Sigmoid colon (tissue), 6 donors: ENCODE measurements at regions not wholly inside any gene's neighbourhood (a gene's known extent, or its start where the extent isn't known, plus 50 kb on each side); places are given as distances from the start of the nearest gene placed in this dataset.
A peak's percentile ranks its signal among the peaks of the same experiment; 100 is the strongest.

Source experiments
- DNase-seq: peaks from one replicate; pipeline ENCODE4 v3.0.0-alpha.2; 2019
- H3K27ac ChIP-seq, 4 donors: fragments of 200-600 bp; sonication (generic); one replicate each; pipeline ENCODE4 v1.5.1; 2016 to 2019; ENCODE audit warnings: mild to moderate bottlenecking in 1 of 4
- H3K27me3 ChIP-seq, 3 donors: fragments of 200-600 bp; sonication (generic); one replicate each; pipeline ENCODE4 v1.5.1; 2019; ENCODE audit warnings: mild to moderate bottlenecking in 1 of 3
- H3K36me3 ChIP-seq, 4 donors: fragments of 200-600 bp; sonication (generic); one replicate each; pipeline ENCODE4 v1.5.1; 2016 to 2019
- H3K4me1 ChIP-seq, 4 donors: fragments of 200-600 bp; sonication (generic); one replicate each; pipeline ENCODE4 v1.5.1; 2017 to 2019
- H3K4me3 ChIP-seq, 4 donors: fragments of 200-600 bp; sonication (generic); one replicate each; pipeline ENCODE4 v1.5.1; 2017 to 2019; ENCODE audit warnings: mild to moderate bottlenecking in 2 of 4, moderate library complexity in 1 of 4
- H3K9me3 ChIP-seq, 4 donors: fragments of 200-600 bp in 3 of 4; sonication (generic) in 3 of 4; one replicate each; pipeline versions ENCODE4 v1.5.1 to v1.6.1; 2013 to 2019
- CTCF ChIP-seq, 4 experiments: fragments of 450-650 bp in 3 of 4; fragments of 200-600 bp in 1 of 4; IDR thresholded peaks; one replicate each; pipeline ENCODE4 v1.5.1; 2016 to 2019; ENCODE audit warnings: antibody characterized with exemption in 4 of 4, mild to moderate bottlenecking in 3 of 4, moderate library complexity in 2 of 4
- EP300 ChIP-seq, 4 donors: sonication (generic); formaldehyde crosslinking; IDR thresholded peaks; one replicate each; pipeline ENCODE4 v1.6.1; 2017; ENCODE audit warnings: antibody characterized with exemption in 4 of 4
- POLR2A ChIP-seq, 2 donors: fragments of 450-650 bp; IDR thresholded peaks; one replicate each; pipeline ENCODE4 v1.6.1; 2016; ENCODE audit warnings: antibody characterized with exemption in 2 of 2, mild to moderate bottlenecking in 2 of 2, moderate library complexity in 2 of 2
- POLR2AphosphoS5 ChIP-seq, 4 donors: sonication (generic); formaldehyde crosslinking; IDR thresholded peaks; one replicate each; pipeline ENCODE4 v1.6.1; 2017; ENCODE audit warnings: antibody characterized with exemption in 4 of 4
- WGBS, 2 donors: extraction: QIAGEN DNeasy Blood & Tissue Kit; methylation state at CpG; one replicate each; pipeline ENCODE4 v1.1.7; 2013; 5-methylcytosine and 5-hydroxymethylcytosine counted together
- intact Hi-C: fragments of 100-400 bp; cut with DNase I; formaldehyde crosslinking; loops from one replicate; pipeline ENCODE4 v1.15.1; 2023
- donor health status: healthy with polysubstance abuse.
- donor health status: healthy.

- peaks cover 0 to 2% (median 0%) of the 10 kb centered on the region in 4 donors for H3K9me3 ChIP-seq
- no peak for TF ChIP-seq EP300 (IDR thresholded peaks at IDR 0.05)
- H3K36me3 ChIP-seq = no peaks in the 10 kb centered on the region
- WGBS, 2 donors = 69 to 73% methylated on average over 2 of the region's 2 CpGs
- no peak for DNase-seq
- intact Hi-C loops = no loop called here
- H3K27ac ChIP-seq = peak overlapping the region in 3 of 4 donors; percentile 65 to 76 (median 69)
- H3K27me3 ChIP-seq = no peaks in the 10 kb centered on the region
- H3K4me1 ChIP-seq = peaks cover 0 to 33% (median 22%) of the 10 kb centered on the region in 4 donors
- no peak overlapping the region for H3K4me3 ChIP-seq
These were observed 134.2 kb upstream of the GAS1 start for GRCh38 chr9:87081503-87081902.

GRCh38 chr9:87083986-87084385 is 136.7 kb upstream of the GAS1 start:
- Histone ChIP-seq H3K9me3 (peaks cover 0 to 2% (median 0%) of the 10 kb centered on the region in 4 donors), H3K4me1 (peaks cover 0 to 30% (median 25%) of the 10 kb centered on the region in 4 donors), H3K27ac (no peak overlapping the region), H3K27me3 (no peaks in the 10 kb centered on the region), H3K36me3 (no peaks in the 10 kb centered on the region), H3K4me3 (no peak overlapping the region)
- DNase-seq = no peak
- 92 to 95% methylated on average over 13 of the region's 13 CpGs for WGBS, 2 donors
- TF ChIP-seq EP300 (IDR thresholded peaks at IDR 0.05) = no peak
- no peak for TF ChIP-seq POLR2A (IDR thresholded peaks at IDR 0.05)
- TF ChIP-seq POLR2AphosphoS5 (IDR thresholded peaks at IDR 0.05) = no peak
- no peak for TF ChIP-seq CTCF (IDR thresholded peaks at IDR 0.05)
- intact Hi-C loops = no loop called here

- 91 to 93% methylated on average over 12 of the region's 12 CpGs for WGBS, 2 donors
- intact Hi-C loops = no loop called here
- Histone ChIP-seq H3K9me3 (peaks cover 0 to 2% (median 0%) of the 10 kb centered on the region in 4 donors), H3K27me3 (no peaks in the 10 kb centered on the region), H3K4me1 (peaks cover 0 to 30% (median 25%) of the 10 kb centered on the region in 4 donors), H3K36me3 (no peaks in the 10 kb centered on the region), H3K4me3 (no peak overlapping the region), H3K27ac (no peak overlapping the region)
- DNase-seq = no peak
- TF ChIP-seq EP300 (IDR thresholded peaks at IDR 0.05) (no peak), POLR2AphosphoS5 (IDR thresholded peaks at IDR 0.05) (no peak), POLR2A (IDR thresholded peaks at IDR 0.05) (no peak), CTCF (IDR thresholded peaks at IDR 0.05) (no peak)
These were observed 137.1 kb upstream of the GAS1 start for GRCh38 chr9:87084407-87084806.

- 93 to 95% methylated on average over 27 of the region's 27 CpGs for WGBS, 2 donors
- H3K27me3 ChIP-seq = no peaks in the 10 kb centered on the region
- H3K27ac ChIP-seq = no peak overlapping the region
- H3K9me3 ChIP-seq = no peaks in the 10 kb centered on the region
- peaks cover 0 to 29% (median 24%) of the 10 kb centered on the region in 4 donors for H3K4me1 ChIP-seq
- intact Hi-C loops = no loop called here
- H3K4me3 ChIP-seq = no peak overlapping the region
- TF ChIP-seq POLR2AphosphoS5 (IDR thresholded peaks at IDR 0.05) = no peak
- TF ChIP-seq EP300 (IDR thresholded peaks at IDR 0.05) = no peak
- no peak for TF ChIP-seq POLR2A (IDR thresholded peaks at IDR 0.05)
- no peaks in the 10 kb centered on the region for H3K36me3 ChIP-seq
- DNase-seq = no peak
These were observed 137.8 kb upstream of the GAS1 start for GRCh38 chr9:87085073-87085472.

GRCh38 chr9:87085521-87085920 is 138.2 kb upstream of the GAS1 start:
- Histone ChIP-seq H3K27me3 (no peaks in the 10 kb centered on the region), H3K27ac (no peak overlapping the region), H3K4me3 (no peak overlapping the region), H3K36me3 (no peaks in the 10 kb centered on the region), H3K4me1 (peaks cover 0 to 24% (median 19%) of the 10 kb centered on the region in 4 donors), H3K9me3 (no peaks in the 10 kb centered on the region)
- 79 to 83% methylated on average over 9 of the region's 9 CpGs for whole genome bisulfite sequencing, 2 donors
- no peak for DNase-seq
- intact Hi-C loops = no loop called here
- TF ChIP-seq CTCF (IDR thresholded peaks at IDR 0.05) = no peak
- TF ChIP-seq EP300 (IDR thresholded peaks at IDR 0.05) = no peak
- no peak for TF ChIP-seq POLR2AphosphoS5 (IDR thresholded peaks at IDR 0.05)
- TF ChIP-seq POLR2A (IDR thresholded peaks at IDR 0.05) = no peak

- Histone ChIP-seq H3K4me3 (no peak overlapping the region), H3K27ac (peak overlapping the region in 1 of 4 donors; percentile 27), H3K36me3 (no peaks in the 10 kb centered on the region), H3K4me1 (peaks cover 0 to 16% (median 11%) of the 10 kb centered on the region in 4 donors), H3K9me3 (no peaks in the 10 kb centered on the region), H3K27me3 (no peaks in the 10 kb centered on the region)
- intact Hi-C loops = no loop called here
- TF ChIP-seq POLR2A (IDR thresholded peaks at IDR 0.05) = no peak
- no peak for TF ChIP-seq CTCF (IDR thresholded peaks at IDR 0.05)
- no peak for TF ChIP-seq POLR2AphosphoS5 (IDR thresholded peaks at IDR 0.05)
- no peak for TF ChIP-seq EP300 (IDR thresholded peaks at IDR 0.05)
- DNase-seq = no peak
- WGBS, 2 donors = 81 to 84% methylated on average over 8 of the region's 8 CpGs
These were observed 139.0 kb upstream of the GAS1 start for GRCh38 chr9:87086221-87086818.
